Fibroblast of lung (primary cell): ENCODE measurements at regions not wholly inside any gene's neighbourhood (a gene's known extent, or its start where the extent isn't known, plus 50 kb on each side); places are given as distances from the start of the nearest gene placed in this dataset.

ENCODE experiments used
- EZH2 ChIP-seq: IDR thresholded peaks from 2 replicates; pipeline ENCODE4 v1.5.1; 2012; ENCODE audit warnings: low read length, control low read depth, mild to moderate bottlenecking; ENCODE audit errors: missing control alignments
- TF ChIP-seq, protein P1 (sequence below), 2 donors: IDR thresholded peaks in 1 of 2; conservative IDR thresholded peaks in 1 of 2; 1 replicate in 1 of 2; 2 replicates in 1 of 2; pipeline ENCODE4 v1.5.1; 2011 to 2012; ENCODE audit warnings: low read length in 2 of 2, control low read depth in 1 of 2, inconsistent platforms in 1 of 2, low read depth in 1 of 2, mild to moderate bottlenecking in 1 of 2

GRCh38 chr5:121638126-121638525 lies 213.6 kb upstream of the FTMT start:
- TF ChIP-seq EZH2, result no peak
- TF ChIP-seq, protein P1, sequence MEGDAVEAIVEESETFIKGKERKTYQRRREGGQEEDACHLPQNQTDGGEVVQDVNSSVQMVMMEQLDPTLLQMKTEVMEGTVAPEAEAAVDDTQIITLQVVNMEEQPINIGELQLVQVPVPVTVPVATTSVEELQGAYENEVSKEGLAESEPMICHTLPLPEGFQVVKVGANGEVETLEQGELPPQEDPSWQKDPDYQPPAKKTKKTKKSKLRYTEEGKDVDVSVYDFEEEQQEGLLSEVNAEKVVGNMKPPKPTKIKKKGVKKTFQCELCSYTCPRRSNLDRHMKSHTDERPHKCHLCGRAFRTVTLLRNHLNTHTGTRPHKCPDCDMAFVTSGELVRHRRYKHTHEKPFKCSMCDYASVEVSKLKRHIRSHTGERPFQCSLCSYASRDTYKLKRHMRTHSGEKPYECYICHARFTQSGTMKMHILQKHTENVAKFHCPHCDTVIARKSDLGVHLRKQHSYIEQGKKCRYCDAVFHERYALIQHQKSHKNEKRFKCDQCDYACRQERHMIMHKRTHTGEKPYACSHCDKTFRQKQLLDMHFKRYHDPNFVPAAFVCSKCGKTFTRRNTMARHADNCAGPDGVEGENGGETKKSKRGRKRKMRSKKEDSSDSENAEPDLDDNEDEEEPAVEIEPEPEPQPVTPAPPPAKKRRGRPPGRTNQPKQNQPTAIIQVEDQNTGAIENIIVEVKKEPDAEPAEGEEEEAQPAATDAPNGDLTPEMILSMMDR (conservative IDR thresholded peaks at IDR 0.05 in 1 of 2, IDR thresholded peaks at IDR 0.05 in 1 of 2; ENCODE audit: low read depth in 1 of 2, low read length in 2 of 2), result no peak
